A673 (cell line): ENCODE measurements at regions not wholly inside any gene's neighbourhood (a gene's known extent, or its start where the extent isn't known, plus 50 kb on each side); places are given as distances from the start of the nearest gene placed in this dataset.

Source experiments
- BruUV-seq: library from RNA; stranded (reverse); fragments of 400-500 nt; replicated peaks from 2 replicates; lab custom pipeline; 2021; lab: Mats Ljungman, UMichigan
- CTCF ChIA-PET: fragments of 300-600 bp; sonication (Branson Sonifier 250); formaldehyde crosslinking; loops from one replicate; lab custom pipeline; 2022; ENCODE audit warnings: antibody characterized with exemption; lab: Charles Lee
- POLR2A ChIA-PET: fragments of 300-600 bp; sonication (Branson Sonifier 250); formaldehyde crosslinking; loops from one replicate; lab custom pipeline; 2022; ENCODE audit warnings: antibody characterized with exemption; ENCODE audit not compliant: low non-redundant PET; lab: Charles Lee
- DNase-seq: peaks from one replicate; pipeline ENCODE4 v3.0.0-alpha.2; 2015; ENCODE audit warnings: low spot score
- H3K27ac ChIP-seq: fragments of 200-600 bp; sonication (generic); 2 replicates; pipeline ENCODE4 v1.5.1; 2016; ENCODE audit warnings: mixed run types, low read depth, mild to moderate bottlenecking, mixed read lengths, antibody characterized with exemption, low read length; ENCODE audit not compliant: poor library complexity, severe bottlenecking
- H3K27me3 ChIP-seq: fragments of 200-600 bp; sonication (generic); replicated peaks from 2 replicates; pipeline ENCODE4 v1.6.1; 2017; ENCODE audit warnings: mixed run types, low read depth, mild to moderate bottlenecking, mixed read lengths, antibody characterized with exemption, low read length; ENCODE audit not compliant: insufficient read depth, poor library complexity
- H3K36me3 ChIP-seq: fragments of 200-600 bp; sonication (generic); 2 replicates; pipeline ENCODE4 v1.6.1; 2016; ENCODE audit warnings: mixed run types, mild to moderate bottlenecking, mixed read lengths, antibody characterized with exemption, low read length; ENCODE audit not compliant: insufficient read depth, poor library complexity, severe bottlenecking
- H3K4me1 ChIP-seq: fragments of 200-600 bp; sonication (generic); 2 replicates; pipeline ENCODE4 v1.6.1; 2017; ENCODE audit warnings: mixed run types, mild to moderate bottlenecking, mixed read lengths, antibody characterized with exemption, low read length; ENCODE audit not compliant: insufficient read depth, poor library complexity, severe bottlenecking
- H3K4me3 ChIP-seq: fragments of 200-600 bp; sonication (generic); 2 replicates; pipeline ENCODE4 v1.5.1; 2016; ENCODE audit warnings: low read depth, mixed run types, mild to moderate bottlenecking, mixed read lengths, low read length; ENCODE audit not compliant: poor library complexity, severe bottlenecking
- H3K9me3 ChIP-seq: fragments of 200-600 bp; sonication (generic); 2 replicates; pipeline ENCODE4 v1.6.1; 2016; ENCODE audit warnings: mixed run types, low read depth, mild to moderate bottlenecking, mixed read lengths, antibody characterized with exemption, low read length; ENCODE audit not compliant: poor library complexity, severe bottlenecking
- EZH2 ChIP-seq: fragments of 200-600 bp; sonication (generic); IDR thresholded peaks from 2 replicates; pipeline ENCODE4 v1.6.1; 2017; ENCODE audit warnings: borderline replicate concordance, low read depth, mild to moderate bottlenecking, mixed read lengths, antibody characterized with exemption, low read length; ENCODE audit not compliant: poor library complexity, severe bottlenecking
- intact Hi-C: fragments of 100-400 bp; cut with micrococcal nuclease; formaldehyde crosslinking; loops from one replicate; pipeline ENCODE4 v1.10.0; 2022; ENCODE audit not compliant: unreplicated experiment
- TF ChIP-seq, protein P1 (sequence below): fragments of 300-800, 200-600 bp; sonication (generic); conservative IDR thresholded peaks from 2 replicates; pipeline ENCODE4 v1.5.1; 2017; ENCODE audit warnings: low read depth, mild to moderate bottlenecking, antibody characterized with exemption, low read length, moderate library complexity, mixed read lengths

- BruUV-seq = no TSS peak
- no peak for TF ChIP-seq EZH2
- TF ChIP-seq, protein P1, sequence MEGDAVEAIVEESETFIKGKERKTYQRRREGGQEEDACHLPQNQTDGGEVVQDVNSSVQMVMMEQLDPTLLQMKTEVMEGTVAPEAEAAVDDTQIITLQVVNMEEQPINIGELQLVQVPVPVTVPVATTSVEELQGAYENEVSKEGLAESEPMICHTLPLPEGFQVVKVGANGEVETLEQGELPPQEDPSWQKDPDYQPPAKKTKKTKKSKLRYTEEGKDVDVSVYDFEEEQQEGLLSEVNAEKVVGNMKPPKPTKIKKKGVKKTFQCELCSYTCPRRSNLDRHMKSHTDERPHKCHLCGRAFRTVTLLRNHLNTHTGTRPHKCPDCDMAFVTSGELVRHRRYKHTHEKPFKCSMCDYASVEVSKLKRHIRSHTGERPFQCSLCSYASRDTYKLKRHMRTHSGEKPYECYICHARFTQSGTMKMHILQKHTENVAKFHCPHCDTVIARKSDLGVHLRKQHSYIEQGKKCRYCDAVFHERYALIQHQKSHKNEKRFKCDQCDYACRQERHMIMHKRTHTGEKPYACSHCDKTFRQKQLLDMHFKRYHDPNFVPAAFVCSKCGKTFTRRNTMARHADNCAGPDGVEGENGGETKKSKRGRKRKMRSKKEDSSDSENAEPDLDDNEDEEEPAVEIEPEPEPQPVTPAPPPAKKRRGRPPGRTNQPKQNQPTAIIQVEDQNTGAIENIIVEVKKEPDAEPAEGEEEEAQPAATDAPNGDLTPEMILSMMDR = no peak
- intact Hi-C loops = no loop called here
- Histone ChIP-seq H3K36me3 (no peaks in the 10 kb centered on the region), H3K27me3 (no peaks in the 10 kb centered on the region), H3K4me3 (no peak overlapping the region), H3K27ac (no peak overlapping the region), H3K9me3 (no peaks in the 10 kb centered on the region), H3K4me1 (no peaks in the 10 kb centered on the region)
- no peak for DNase-seq
- POLR2A ChIA-PET = no interaction called here
- CTCF ChIA-PET = no interaction called here
These were observed 116.9 kb upstream of the NGF start for GRCh38 chr1:115454837-115455511.

DNA sequence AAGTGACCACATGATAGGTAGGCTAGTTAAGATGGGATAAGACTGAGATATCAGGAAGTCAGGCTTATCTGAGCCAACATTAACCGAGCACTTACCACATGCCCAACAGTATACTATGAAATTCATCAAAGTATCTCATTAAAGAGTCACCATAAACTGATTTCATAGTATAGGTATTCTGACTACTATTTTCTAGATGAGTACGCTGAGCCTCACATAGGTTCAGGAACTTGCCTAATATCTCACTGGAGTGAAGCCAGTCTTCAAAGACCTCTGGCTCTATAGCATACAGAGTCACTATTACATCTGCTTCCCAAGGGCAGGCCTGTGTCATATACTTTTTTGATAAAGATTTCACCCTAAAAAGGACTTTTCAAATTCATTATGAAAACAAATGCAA is 115.6 kb upstream of the NGF start:
- POLR2A ChIA-PET = no interaction called here
- intact Hi-C loops = no loop called here
- CTCF ChIA-PET = no interaction called here

GRCh38 chr1:115452600-115453329 is 114.7 kb upstream of the NGF start:
- POLR2A ChIA-PET = no interaction called here
- intact Hi-C loops = no loop called here

More for the DNA sequence above, 115.6 kb upstream of the NGF start:
- Histone ChIP-seq H3K36me3 (no peaks in the 10 kb centered on the region), H3K4me3 (no peak overlapping the region), H3K27ac (no peak overlapping the region), H3K4me1 (no peaks in the 10 kb centered on the region), H3K9me3 (no peaks in the 10 kb centered on the region), H3K27me3 (no peaks in the 10 kb centered on the region)
- no TSS peak for BruUV-seq
- TF ChIP-seq EZH2 = no peak
- TF ChIP-seq, protein P1 = no peak
- no peak for DNase-seq

More at GRCh38 chr1:115452600-115453329, 114.7 kb upstream of the NGF start:
- TF ChIP-seq EZH2 = no peak
- TF ChIP-seq, protein P1 = no peak
- Histone ChIP-seq H3K4me1 (no peaks in the 10 kb centered on the region), H3K4me3 (no peak overlapping the region), H3K27ac (no peak overlapping the region), H3K9me3 (no peaks in the 10 kb centered on the region), H3K36me3 (no peaks in the 10 kb centered on the region), H3K27me3 (no peaks in the 10 kb centered on the region)
- CTCF ChIA-PET = no interaction called here
- BruUV-seq = no TSS peak
- no peak for DNase-seq
